GM13976 (cell line): ENCODE measurements at regions not wholly inside any gene's neighbourhood (a gene's known extent, or its start where the extent isn't known, plus 50 kb on each side); places are given as distances from the start of the nearest gene placed in this dataset.

Source experiments
- DNase-seq: peaks from one replicate; pipeline ENCODE4 v3.0.0; 2012; ENCODE audit warnings: low spot score
- CTCF ChIP-seq: IDR thresholded peaks from 2 replicates; pipeline ENCODE4 v1.5.1; 2012; ENCODE audit warnings: borderline replicate concordance, mild to moderate bottlenecking; ENCODE audit not compliant: insufficient read depth; ENCODE audit errors: extremely low read depth, missing control alignments, control extremely low read depth
- in situ Hi-C: fragments of 300-500 bp; cut with MboI; formaldehyde crosslinking; loops from one replicate; pipeline ENCODE4 v1.12.0; 2022; ENCODE audit warnings: low sequenced_read_pairs, mixed read lengths, inconsistent platforms; ENCODE audit not compliant: unreplicated experiment

- TF ChIP-seq CTCF: no peak
- in situ Hi-C loops: no loop called here
- DNase-seq: no peak
These were observed 338.4 kb upstream of the GNPDA2 start for GRCh38 chr4:45064741-45065140.

GRCh38 chr4:45063696-45064095, 337.3 kb upstream of the GNPDA2 start:
- no peak for TF ChIP-seq CTCF
- in situ Hi-C loops: no loop called here
- no peak for DNase-seq

- DNase-seq: no peak
- in situ Hi-C loops: no loop called here
These were observed 336.7 kb upstream of the GNPDA2 start for GRCh38 chr4:45062935-45063545.

GRCh38 chr4:45043911-45044310, 317.6 kb upstream of the GNPDA2 start:
- TF ChIP-seq CTCF: no peak
- in situ Hi-C loops: no loop called here
- DNase-seq: no peak

More at GRCh38 chr4:45062935-45063545, 336.7 kb upstream of the GNPDA2 start:
- no peak for TF ChIP-seq CTCF

GRCh38 chr4:45036677-45037076, 310.3 kb upstream of the GNPDA2 start:
- TF ChIP-seq CTCF: no peak
- in situ Hi-C loops: no loop called here
- no peak for DNase-seq

GRCh38 chr4:45033676-45034419, 307.5 kb upstream of the GNPDA2 start:
- no peak for DNase-seq
- no peak for TF ChIP-seq CTCF
- in situ Hi-C loops: no loop called here
